Right lobe of liver (tissue), 6 donors: ENCODE measurements at regions not wholly inside any gene's neighbourhood (a gene's known extent, or its start where the extent isn't known, plus 50 kb on each side); places are given as distances from the start of the nearest gene placed in this dataset.

Source experiments
- ATAC-seq, 4 donors: fragments of 200-7000 bp; cut with Tn5 transposase; one replicate each; pipeline ENCODE4 v1.9.1; 2020; ENCODE audit warnings: mild to moderate bottlenecking in 4 of 4, moderate library complexity in 4 of 4
- DNase-seq, 3 donors: peaks; one replicate each; pipeline ENCODE4 v3.0.0-alpha.2; 2020
- H3K27ac ChIP-seq, 3 donors: fragments of 200-600 bp; one replicate each; pipeline ENCODE4 v1.8.0; 2022
- H3K27me3 ChIP-seq, 2 donors: fragments of 200-600 bp; one replicate each; pipeline ENCODE4 v1.8.0; 2022
- H3K36me3 ChIP-seq, 4 donors: fragments of 200-600 bp; sonication (generic) in 1 of 4; one replicate each; pipeline versions ENCODE4 v1.5.1 to v1.8.0; 2017 to 2022; ENCODE audit warnings: control low read depth in 1 of 4
- H3K4me1 ChIP-seq, 4 donors: fragments of 200-600 bp; sonication (generic) in 1 of 4; one replicate each; pipeline versions ENCODE4 v1.5.1 to v1.8.0; 2017 to 2022; ENCODE audit warnings: control low read depth in 1 of 4
- H3K4me3 ChIP-seq, 3 donors: fragments of 200-600 bp; one replicate each; pipeline ENCODE4 v1.8.0; 2022
- H3K9me3 ChIP-seq, 4 donors: fragments of 200-600 bp; sonication (generic) in 1 of 4; one replicate each; pipeline versions ENCODE4 v1.5.1 to v1.8.0; 2017 to 2022; ENCODE audit warnings: control low read depth in 1 of 4
- CTCF ChIP-seq, 4 donors: fragments of 200-600 bp in 3 of 4; fragments of 450-650 bp in 1 of 4; IDR thresholded peaks; one replicate each; pipeline versions ENCODE4 v1.5.1 to v1.8.0; 2016 to 2022; ENCODE audit warnings: antibody characterized with exemption in 4 of 4, mild to moderate bottlenecking in 2 of 4
- POLR2A ChIP-seq: fragments of 450-650 bp; IDR thresholded peaks from one replicate; pipeline ENCODE4 v1.6.1; 2017; ENCODE audit warnings: antibody characterized with exemption, mild to moderate bottlenecking
- WGBS: methylation state at CpG from one replicate; pipeline ENCODE4 v1.1.6; 2018; ENCODE audit warnings: low coverage, low lambda C conversion rate; ENCODE audit not compliant: insufficient coverage; ENCODE audit errors: missing lambda C conversion rate; 5-methylcytosine and 5-hydroxymethylcytosine counted together
- intact Hi-C, 2 donors: fragments of 100-400 bp; cut with DNase I; formaldehyde crosslinking; loops; one replicate each; pipeline versions ENCODE4 v1.11.2 to v1.14.1; 2022
- donor health status: DM: no; HTN: yes; CAD: no.
- donor health status: DM: no; HTN: no; CAD: no.
- donor health status: DM: no; HTN: no; CAD: no.
- donor health status: DM: no; HTN: yes; CAD: no.
- donor health status: DM: no; HTN: yes; CAD: no.

GRCh38 chr2:167501618-167502017, 613.3 kb downstream of the XIRP2 start:
- Histone ChIP-seq H3K4me1 (no peaks in the 10 kb centered on the region), H3K9me3 (no peaks in the 10 kb centered on the region), H3K4me3 (no peak overlapping the region), H3K36me3 (no peaks in the 10 kb centered on the region), H3K27ac (no peak overlapping the region), H3K27me3 (no peaks in the 10 kb centered on the region)
- WGBS: 57% methylated on average over 1 of the region's 1 CpG
- intact Hi-C loops: no loop called here
- no peak for ATAC-seq
- TF ChIP-seq POLR2A: no peak
- no peak for TF ChIP-seq CTCF (IDR thresholded peaks at IDR 0.05)
- DNase-seq: no peak

- ATAC-seq (no peak), DNase-seq (no peak)
- Histone ChIP-seq H3K9me3 (no peaks in the 10 kb centered on the region), H3K27ac (no peak overlapping the region), H3K27me3 (no peaks in the 10 kb centered on the region), H3K36me3 (no peaks in the 10 kb centered on the region), H3K4me1 (no peaks in the 10 kb centered on the region), H3K4me3 (no peak overlapping the region)
- TF ChIP-seq POLR2A (no peak), CTCF (IDR thresholded peaks at IDR 0.05) (no peak)
- intact Hi-C loops: no loop called here
These were observed 605.6 kb downstream of the XIRP2 start for GRCh38 chr2:167493862-167494261.

- TF ChIP-seq CTCF (IDR thresholded peaks at IDR 0.05): no peak
- TF ChIP-seq POLR2A: no peak
- intact Hi-C loops: no loop called here
- Histone ChIP-seq H3K27me3 (no peaks in the 10 kb centered on the region), H3K9me3 (no peaks in the 10 kb centered on the region), H3K4me3 (no peak overlapping the region), H3K27ac (no peak overlapping the region), H3K36me3 (no peaks in the 10 kb centered on the region), H3K4me1 (no peaks in the 10 kb centered on the region)
- DNase-seq: no peak
- no peak for ATAC-seq
These were observed 604.2 kb downstream of the XIRP2 start for GRCh38 chr2:167492486-167492885.

GRCh38 chr2:167491788-167492187, 603.5 kb downstream of the XIRP2 start:
- no peaks in the 10 kb centered on the region for H3K27me3 ChIP-seq
- intact Hi-C loops: no loop called here
- DNase-seq (no peak), ATAC-seq (no peak)
- no peaks in the 10 kb centered on the region for H3K9me3 ChIP-seq
- H3K36me3 ChIP-seq: no peaks in the 10 kb centered on the region
- H3K4me3 ChIP-seq: no peak overlapping the region
- H3K4me1 ChIP-seq: no peaks in the 10 kb centered on the region
- no peak overlapping the region for H3K27ac ChIP-seq
- TF ChIP-seq POLR2A (no peak), CTCF (IDR thresholded peaks at IDR 0.05) (no peak)
- WGBS: 80% methylated on average over 3 of the region's 3 CpGs

- H3K27ac ChIP-seq: no peak overlapping the region
- intact Hi-C loops: no loop called here
- no peaks in the 10 kb centered on the region for H3K27me3 ChIP-seq
- no peaks in the 10 kb centered on the region for H3K9me3 ChIP-seq
- no peak for DNase-seq
- no peak for ATAC-seq
- no peaks in the 10 kb centered on the region for H3K36me3 ChIP-seq
- H3K4me1 ChIP-seq: no peaks in the 10 kb centered on the region
- H3K4me3 ChIP-seq: no peak overlapping the region
- TF ChIP-seq POLR2A (no peak), CTCF (IDR thresholded peaks at IDR 0.05) (no peak)
These were observed 602.2 kb downstream of the XIRP2 start for GRCh38 chr2:167490455-167490854.
